Panc1 (cell line): ENCODE measurements at regions not wholly inside any gene's neighbourhood (a gene's known extent, or its start where the extent isn't known, plus 50 kb on each side); places are given as distances from the start of the nearest gene placed in this dataset.

Experiments used
- ATAC-seq: fragments of 200-7000 bp; cut with Tn5 transposase; 2 replicates; pipeline ENCODE4 v1.9.1; 2020; ENCODE audit warnings: mild to moderate bottlenecking, moderate library complexity
- BruUV-seq: library from RNA; stranded (reverse); fragments of 400-500 nt; replicated peaks from 2 replicates; lab custom pipeline; 2021; lab: Mats Ljungman, UMichigan
- CTCF ChIA-PET: fragments of 300-600 bp; sonication (Branson Sonifier 250); formaldehyde crosslinking; loops from one replicate; lab custom pipeline; 2022; ENCODE audit warnings: antibody characterized with exemption; lab: Charles Lee
- POLR2A ChIA-PET: fragments of 300-600 bp; sonication (Branson Sonifier 250); formaldehyde crosslinking; loops from one replicate; lab custom pipeline; 2022; ENCODE audit warnings: antibody characterized with exemption; lab: Charles Lee
- DNase-seq: peaks from one replicate; pipeline ENCODE4 v3.0.0-alpha.2; 2010; ENCODE audit warnings: low read depth, low spot score
- H3K27ac ChIP-seq: 2 replicates; pipeline ENCODE4 v1.5.1; 2011; ENCODE audit warnings: mild to moderate bottlenecking, low read length, inconsistent platforms
- H3K27me3 ChIP-seq: fragments of 200-500 bp; sonication (Bioruptor generic); 2 replicates; pipeline ENCODE4 v1.6.0; 2014; ENCODE audit warnings: low read length, inconsistent platforms; ENCODE audit not compliant: control insufficient read depth, insufficient read depth
- H3K36me3 ChIP-seq: fragments of 200-500 bp; sonication (Bioruptor generic); 2 replicates; pipeline ENCODE4 v1.5.1; 2014; ENCODE audit warnings: inconsistent platforms, mild to moderate bottlenecking, low read length, moderate library complexity; ENCODE audit not compliant: control insufficient read depth, insufficient read depth
- H3K4me1 ChIP-seq: 2 replicates; pipeline ENCODE4 v1.5.1; 2011; ENCODE audit warnings: inconsistent platforms, mild to moderate bottlenecking, low read length, moderate library complexity; ENCODE audit not compliant: control insufficient read depth, insufficient read depth
- H3K4me3 ChIP-seq, 2 experiments: 2 replicates each; pipeline ENCODE4 v1.5.1; 2011 to 2012; ENCODE audit warnings: low read depth in 2 of 2, low read length in 2 of 2, mild to moderate bottlenecking in 2 of 2, inconsistent platforms in 1 of 2, moderate library complexity in 1 of 2
- H3K9me3 ChIP-seq: fragments of 200-500 bp; sonication (Bioruptor generic); 2 replicates; pipeline ENCODE4 v1.5.1; 2014; ENCODE audit warnings: low read depth, mild to moderate bottlenecking, inconsistent platforms, low read length, moderate library complexity; ENCODE audit not compliant: control insufficient read depth, insufficient read depth
- CTCF ChIP-seq: fragments of 450-650 bp; IDR thresholded peaks from 2 replicates; pipeline ENCODE4 v1.5.1; 2017; ENCODE audit warnings: mild to moderate bottlenecking
- POLR2AphosphoS5 ChIP-seq: IDR thresholded peaks from 2 replicates; pipeline ENCODE4 v1.6.1; 2012; ENCODE audit warnings: mild to moderate bottlenecking, low read depth, low read length, moderate library complexity
- REST ChIP-seq, 2 experiments: IDR thresholded peaks; 2 replicates each; pipeline ENCODE4 v1.6.1; 2011 to 2012; ENCODE audit warnings: low read depth in 2 of 2, control low read depth in 1 of 2, low read length in 1 of 2, mild to moderate bottlenecking in 1 of 2, moderate library complexity in 1 of 2; ENCODE audit not compliant: insufficient read depth in 1 of 2
- SIN3A ChIP-seq: IDR thresholded peaks from 2 replicates; pipeline ENCODE4 v1.6.1; 2012; ENCODE audit warnings: low read depth, mild to moderate bottlenecking, low read length, moderate library complexity, borderline replicate concordance; ENCODE audit not compliant: insufficient read depth
- TCF7L2 ChIP-seq: IDR thresholded peaks from 2 replicates; pipeline ENCODE4 v1.6.1; 2011; ENCODE audit warnings: mild to moderate bottlenecking, low read depth, low read length, inconsistent platforms
- in situ Hi-C: cut with HindIII; loops from 2 replicates; pipeline ENCODE4 v1.10.0; 2016; ENCODE audit warnings: low sequenced_read_pairs, low pct_unique_long_range_greater_than_20kb
- intact Hi-C: fragments of 100-400 bp; cut with micrococcal nuclease; formaldehyde crosslinking; loops from one replicate; pipeline ENCODE4 v1.10.0; 2022; ENCODE audit not compliant: unreplicated experiment

- ChIA-PET CTCF (no interaction called here), POLR2A (no interaction called here)
- BruUV-seq = no TSS peak
- Histone ChIP-seq H3K27ac (no peak overlapping the region), H3K4me1 (no peaks in the 10 kb centered on the region), H3K9me3 (no peaks in the 10 kb centered on the region), H3K27me3 (no peaks in the 10 kb centered on the region), H3K4me3 (no peak overlapping the region), H3K36me3 (peaks cover 8% of the 10 kb centered on the region; the same call in 1 of the 2 replicates)
- DNase-seq = no peak
- intact Hi-C loops (no loop called here), in situ Hi-C loops (no loop called here)
- TF ChIP-seq SIN3A (no peak), CTCF (no peak), REST (IDR thresholded peaks at IDR 0.05; ENCODE audit: insufficient read depth in 1 of 2, low read depth in 2 of 2, low read length in 1 of 2) (no peak), POLR2AphosphoS5 (no peak), TCF7L2 (no peak)
- no peak for ATAC-seq
Observed at GRCh38 chr20:3342766-3343165, 64.7 kb downstream of the DNAAF9 start.

- no peaks in the 10 kb centered on the region for H3K4me1 ChIP-seq
- H3K27ac ChIP-seq = no peak overlapping the region
- ATAC-seq (no peak), DNase-seq (no peak)
- no TSS peak for BruUV-seq
- in situ Hi-C loops (no loop called here), intact Hi-C loops (no loop called here)
- H3K27me3 ChIP-seq = no peaks in the 10 kb centered on the region
- H3K36me3 ChIP-seq = peaks cover 4% of the 10 kb centered on the region; the same call in 1 of the 2 replicates
- CTCF ChIA-PET = no interaction called here
- TF ChIP-seq REST (IDR thresholded peaks at IDR 0.05; ENCODE audit: insufficient read depth in 1 of 2, low read depth in 2 of 2, low read length in 1 of 2) (no peak), CTCF (no peak), SIN3A (no peak), POLR2AphosphoS5 (no peak), TCF7L2 (no peak)
- H3K4me3 ChIP-seq = no peak overlapping the region
- no peaks in the 10 kb centered on the region for H3K9me3 ChIP-seq
- POLR2A ChIA-PET = no interaction called here
Observed at GRCh38 chr20:3340443-3340842, 67.0 kb downstream of the DNAAF9 start.
